Liver (tissue), 8 donors: ENCODE measurements at regions not wholly inside any gene's neighbourhood (a gene's known extent, or its start where the extent isn't known, plus 50 kb on each side); places are given as distances from the start of the nearest gene placed in this dataset.
A peak's percentile ranks its signal among the peaks of the same experiment; 100 is the strongest.

Experiments
- DNase-seq: peaks from one replicate; pipeline ENCODE4 v3.0.0-alpha.2; 2017; ENCODE audit warnings: low spot score
- H3K27ac ChIP-seq, 2 donors: one replicate each; pipeline ENCODE4 v1.7.0; 2013; ENCODE audit warnings: inconsistent platforms in 2 of 2, low read length in 2 of 2, control low read depth in 1 of 2, low read depth in 1 of 2, mild to moderate bottlenecking in 1 of 2
- H3K27me3 ChIP-seq, 4 donors: one replicate each; pipeline versions ENCODE4 v1.6.1 to v1.7.0; 2013; ENCODE audit warnings: low read length in 3 of 4, inconsistent platforms in 1 of 4, mild to moderate bottlenecking in 1 of 4, moderate library complexity in 1 of 4; ENCODE audit not compliant: control insufficient read depth in 4 of 4, insufficient read depth in 4 of 4
- H3K36me3 ChIP-seq, 4 donors: one replicate each; pipeline versions ENCODE4 v1.6.1 to v1.7.0; 2013; ENCODE audit warnings: low read length in 3 of 4, mild to moderate bottlenecking in 3 of 4, low read depth in 1 of 4, moderate library complexity in 1 of 4; ENCODE audit not compliant: control insufficient read depth in 4 of 4, insufficient read depth in 3 of 4
- H3K4me1 ChIP-seq, 4 donors: one replicate each; pipeline versions ENCODE4 v1.6.1 to v1.7.0; 2013; ENCODE audit warnings: low read length in 3 of 4, mild to moderate bottlenecking in 3 of 4, moderate library complexity in 1 of 4; ENCODE audit not compliant: control insufficient read depth in 4 of 4, insufficient read depth in 4 of 4
- H3K4me3 ChIP-seq, 3 donors: one replicate each; pipeline versions ENCODE4 v1.6.1 to v1.7.0; 2013; ENCODE audit warnings: low read length in 3 of 3, control low read depth in 1 of 3, low read depth in 1 of 3, mild to moderate bottlenecking in 1 of 3
- H3K9ac ChIP-seq, 2 donors: one replicate each; pipeline ENCODE4 v1.7.0; 2013; ENCODE audit warnings: low read length in 2 of 2, mild to moderate bottlenecking in 2 of 2, moderate library complexity in 2 of 2, control low read depth in 1 of 2, low read depth in 1 of 2
- H3K9me3 ChIP-seq, 4 donors: one replicate each; pipeline versions ENCODE4 v1.6.1 to v1.7.0; 2013; ENCODE audit warnings: low read length in 3 of 4; ENCODE audit not compliant: control insufficient read depth in 4 of 4
- CTCF ChIP-seq: fragments of 150-350 bp; IDR thresholded peaks from 2 replicates; pipeline ENCODE4 v1.5.1; 2017; ENCODE audit warnings: improper control_type of control experiment, low read depth, low read length; ENCODE audit not compliant: missing input control
- EGR1 ChIP-seq, 2 donors: IDR thresholded peaks; 2 replicates each; pipeline ENCODE4 v1.6.1; 2016 to 2018; ENCODE audit warnings: antibody characterized with exemption in 2 of 2, low read depth in 2 of 2
- FOXA1 ChIP-seq: IDR thresholded peaks from 2 replicates; pipeline ENCODE4 v1.6.1; 2016; ENCODE audit warnings: antibody characterized with exemption
- FOXA2 ChIP-seq: IDR thresholded peaks from 2 replicates; pipeline ENCODE4 v1.6.1; 2016; ENCODE audit warnings: antibody characterized with exemption
- GABPA ChIP-seq, 2 donors: IDR thresholded peaks in 1 of 2; conservative IDR thresholded peaks in 1 of 2; 2 replicates each; pipeline ENCODE4 v1.6.1; 2016; ENCODE audit warnings: antibody characterized with exemption in 2 of 2, mild to moderate bottlenecking in 1 of 2, moderate library complexity in 1 of 2
- HNF4A ChIP-seq, 2 donors: conservative IDR thresholded peaks; 2 replicates each; pipeline ENCODE4 v1.6.1; 2016; ENCODE audit warnings: antibody characterized with exemption in 2 of 2, mild to moderate bottlenecking in 2 of 2
- HNF4G ChIP-seq: IDR thresholded peaks from 2 replicates; pipeline ENCODE4 v1.6.1; 2016; ENCODE audit warnings: antibody characterized with exemption
- JUND ChIP-seq, 2 donors: IDR thresholded peaks; 2 replicates each; pipeline ENCODE4 v1.6.1; 2016; ENCODE audit warnings: antibody characterized with exemption in 2 of 2
- NR2F2 ChIP-seq: IDR thresholded peaks from 2 replicates; pipeline ENCODE4 v1.6.1; 2016; ENCODE audit warnings: antibody characterized with exemption
- RAD21 ChIP-seq, 2 donors: IDR thresholded peaks; 2 replicates each; pipeline ENCODE4 v1.6.1; 2016; ENCODE audit warnings: antibody characterized with exemption in 2 of 2, mild to moderate bottlenecking in 2 of 2
- RXRA ChIP-seq, 2 donors: IDR thresholded peaks; 2 replicates each; pipeline ENCODE4 v1.6.1; 2017 to 2018; ENCODE audit warnings: antibody characterized with exemption in 2 of 2, mild to moderate bottlenecking in 1 of 2
- SP1 ChIP-seq: IDR thresholded peaks from 2 replicates; pipeline ENCODE4 v1.6.1; 2018; ENCODE audit warnings: antibody characterized with exemption, mild to moderate bottlenecking
- TAF1 ChIP-seq: conservative IDR thresholded peaks from 2 replicates; pipeline ENCODE4 v1.6.1; 2016; ENCODE audit warnings: antibody characterized with exemption, mild to moderate bottlenecking
- YY1 ChIP-seq: IDR thresholded peaks from 2 replicates; pipeline ENCODE4 v1.6.1; 2016; ENCODE audit warnings: antibody characterized with exemption, mild to moderate bottlenecking
- WGBS: extraction: QIAGEN DNeasy Blood & Tissue Kit; methylation state at CpG from one replicate; pipeline ENCODE4 v1.1.7; 2013; 5-methylcytosine and 5-hydroxymethylcytosine counted together
- TF ChIP-seq, protein P1 (sequence below): IDR thresholded peaks from 2 replicates; pipeline ENCODE4 v1.6.1; 2016; ENCODE audit warnings: antibody characterized with exemption, mild to moderate bottlenecking
- TF ChIP-seq, protein P2 (sequence below): IDR thresholded peaks from 2 replicates; pipeline ENCODE4 v1.6.1; 2016; ENCODE audit warnings: antibody characterized with exemption
- TF ChIP-seq, protein P3 (sequence below): IDR thresholded peaks from 2 replicates; pipeline ENCODE4 v1.6.1; 2016; ENCODE audit warnings: antibody characterized with exemption
- TF ChIP-seq, protein P4 (sequence below): IDR thresholded peaks from 2 replicates; pipeline ENCODE4 v1.6.1; 2016; ENCODE audit warnings: antibody characterized with exemption
- donor health status: healthy.
- donor health status: healthy.
- donor health status: healthy.
- donor health status: healthy.
- donor health status: healthy.

- Histone ChIP-seq H3K36me3 (no peaks in the 10 kb centered on the region), H3K9ac (no peak overlapping the region), H3K27ac (no peak overlapping the region), H3K4me1 (no peaks in the 10 kb centered on the region), H3K9me3 (no peaks in the 10 kb centered on the region), H3K4me3 (no peak overlapping the region), H3K27me3 (no peaks in the 10 kb centered on the region)
- TF ChIP-seq FOXA1 = no peak
- 64% methylated on average over 8 of the region's 8 CpGs for WGBS
- peak; percentile 10 for DNase-seq
Measured at GRCh38 chr10:130557181-130557845, 421.1 kb downstream of the GLRX3 start.

GRCh38 chr10:130558746-130559546, 422.8 kb downstream of the GLRX3 start:
- Histone ChIP-seq H3K36me3 (no peaks in the 10 kb centered on the region), H3K9ac (no peak overlapping the region), H3K4me3 (no peak overlapping the region), H3K9me3 (no peaks in the 10 kb centered on the region), H3K4me1 (no peaks in the 10 kb centered on the region), H3K27me3 (no peaks in the 10 kb centered on the region), H3K27ac (no peak overlapping the region)
- peak; percentile 19 for DNase-seq
- TF ChIP-seq HNF4G (no peak), TAF1 (no peak), JUND (IDR thresholded peaks at IDR 0.05) (no peak), HNF4A (conservative IDR thresholded peaks at IDR 0.05) (no peak), EGR1 (IDR thresholded peaks at IDR 0.05; ENCODE audit: low read depth in 2 of 2) (no peak), RXRA (IDR thresholded peaks at IDR 0.05) (no peak), FOXA1 (no peak), FOXA2 (no peak), RAD21 (IDR thresholded peaks at IDR 0.05) (no peak), GABPA (IDR thresholded peaks at IDR 0.05 in 1 of 2, conservative IDR thresholded peaks at IDR 0.05 in 1 of 2) (no peak), NR2F2 (no peak), YY1 (no peak), CTCF (no peak), SP1 (no peak)
- TF ChIP-seq, protein P1, sequence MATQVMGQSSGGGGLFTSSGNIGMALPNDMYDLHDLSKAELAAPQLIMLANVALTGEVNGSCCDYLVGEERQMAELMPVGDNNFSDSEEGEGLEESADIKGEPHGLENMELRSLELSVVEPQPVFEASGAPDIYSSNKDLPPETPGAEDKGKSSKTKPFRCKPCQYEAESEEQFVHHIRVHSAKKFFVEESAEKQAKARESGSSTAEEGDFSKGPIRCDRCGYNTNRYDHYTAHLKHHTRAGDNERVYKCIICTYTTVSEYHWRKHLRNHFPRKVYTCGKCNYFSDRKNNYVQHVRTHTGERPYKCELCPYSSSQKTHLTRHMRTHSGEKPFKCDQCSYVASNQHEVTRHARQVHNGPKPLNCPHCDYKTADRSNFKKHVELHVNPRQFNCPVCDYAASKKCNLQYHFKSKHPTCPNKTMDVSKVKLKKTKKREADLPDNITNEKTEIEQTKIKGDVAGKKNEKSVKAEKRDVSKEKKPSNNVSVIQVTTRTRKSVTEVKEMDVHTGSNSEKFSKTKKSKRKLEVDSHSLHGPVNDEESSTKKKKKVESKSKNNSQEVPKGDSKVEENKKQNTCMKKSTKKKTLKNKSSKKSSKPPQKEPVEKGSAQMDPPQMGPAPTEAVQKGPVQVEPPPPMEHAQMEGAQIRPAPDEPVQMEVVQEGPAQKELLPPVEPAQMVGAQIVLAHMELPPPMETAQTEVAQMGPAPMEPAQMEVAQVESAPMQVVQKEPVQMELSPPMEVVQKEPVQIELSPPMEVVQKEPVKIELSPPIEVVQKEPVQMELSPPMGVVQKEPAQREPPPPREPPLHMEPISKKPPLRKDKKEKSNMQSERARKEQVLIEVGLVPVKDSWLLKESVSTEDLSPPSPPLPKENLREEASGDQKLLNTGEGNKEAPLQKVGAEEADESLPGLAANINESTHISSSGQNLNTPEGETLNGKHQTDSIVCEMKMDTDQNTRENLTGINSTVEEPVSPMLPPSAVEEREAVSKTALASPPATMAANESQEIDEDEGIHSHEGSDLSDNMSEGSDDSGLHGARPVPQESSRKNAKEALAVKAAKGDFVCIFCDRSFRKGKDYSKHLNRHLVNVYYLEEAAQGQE = no peak
- TF ChIP-seq, protein P2, sequence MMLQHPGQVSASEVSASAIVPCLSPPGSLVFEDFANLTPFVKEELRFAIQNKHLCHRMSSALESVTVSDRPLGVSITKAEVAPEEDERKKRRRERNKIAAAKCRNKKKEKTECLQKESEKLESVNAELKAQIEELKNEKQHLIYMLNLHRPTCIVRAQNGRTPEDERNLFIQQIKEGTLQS = no peak
- TF ChIP-seq, protein P3, sequence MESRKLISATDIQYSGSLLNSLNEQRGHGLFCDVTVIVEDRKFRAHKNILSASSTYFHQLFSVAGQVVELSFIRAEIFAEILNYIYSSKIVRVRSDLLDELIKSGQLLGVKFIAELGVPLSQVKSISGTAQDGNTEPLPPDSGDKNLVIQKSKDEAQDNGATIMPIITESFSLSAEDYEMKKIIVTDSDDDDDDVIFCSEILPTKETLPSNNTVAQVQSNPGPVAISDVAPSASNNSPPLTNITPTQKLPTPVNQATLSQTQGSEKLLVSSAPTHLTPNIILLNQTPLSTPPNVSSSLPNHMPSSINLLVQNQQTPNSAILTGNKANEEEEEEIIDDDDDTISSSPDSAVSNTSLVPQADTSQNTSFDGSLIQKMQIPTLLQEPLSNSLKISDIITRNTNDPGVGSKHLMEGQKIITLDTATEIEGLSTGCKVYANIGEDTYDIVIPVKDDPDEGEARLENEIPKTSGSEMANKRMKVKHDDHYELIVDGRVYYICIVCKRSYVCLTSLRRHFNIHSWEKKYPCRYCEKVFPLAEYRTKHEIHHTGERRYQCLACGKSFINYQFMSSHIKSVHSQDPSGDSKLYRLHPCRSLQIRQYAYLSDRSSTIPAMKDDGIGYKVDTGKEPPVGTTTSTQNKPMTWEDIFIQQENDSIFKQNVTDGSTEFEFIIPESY = no peak
- TF ChIP-seq, protein P4, sequence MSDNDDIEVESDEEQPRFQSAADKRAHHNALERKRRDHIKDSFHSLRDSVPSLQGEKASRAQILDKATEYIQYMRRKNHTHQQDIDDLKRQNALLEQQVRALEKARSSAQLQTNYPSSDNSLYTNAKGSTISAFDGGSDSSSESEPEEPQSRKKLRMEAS = no peak
- 72% methylated on average over 11 of the region's 11 CpGs for WGBS
